ENCODE measurements at regions not wholly inside any gene's neighbourhood (a gene's known extent, or its start where the extent isn't known, plus 50 kb on each side); places are given as distances from the start of the nearest gene placed in this dataset.

GRCh38 chr7:67599331-67600062, 602.9 kb downstream of the TYW1 start (continued):
- no peak for TF ChIP-seq TEAD4 (IDR thresholded peaks at IDR 0.05; ENCODE audit: low read depth, low read length)
- no peak for TF ChIP-seq PHF8 (conservative IDR thresholded peaks at IDR 0.05; ENCODE audit: low read depth, low read length)
- TF ChIP-seq CBX8 (IDR thresholded peaks at IDR 0.05; ENCODE audit: borderline replicate concordance, low read depth, low read length) = no peak

All from H1 (cell line).